Adrenal gland (tissue), 5 donors: ENCODE measurements at regions not wholly inside any gene's neighbourhood (a gene's known extent, or its start where the extent isn't known, plus 50 kb on each side); places are given as distances from the start of the nearest gene placed in this dataset.

ENCODE experiments used
- POLR2A ChIP-seq, 2 donors: fragments of 450-650 bp; IDR thresholded peaks; one replicate each; pipeline ENCODE4 v1.6.1; 2017; ENCODE audit warnings: antibody characterized with exemption in 2 of 2, mild to moderate bottlenecking in 2 of 2, moderate library complexity in 1 of 2
- TF ChIP-seq, protein P1 (sequence below), 6 experiments: fragments of 450-650 bp in 4 of 6; fragments of 200-600 bp in 2 of 6; sonication (generic) in 1 of 6; IDR thresholded peaks; 1 replicate in 5 of 6; 2 replicates in 1 of 6; pipeline versions ENCODE4 v1.5.1 to v1.8.0; 2016 to 2021; ENCODE audit warnings: antibody characterized with exemption in 6 of 6, mild to moderate bottlenecking in 2 of 6, moderate library complexity in 1 of 6
- donor health status: DM: no; HTN: no; CAD: no.

DNA sequence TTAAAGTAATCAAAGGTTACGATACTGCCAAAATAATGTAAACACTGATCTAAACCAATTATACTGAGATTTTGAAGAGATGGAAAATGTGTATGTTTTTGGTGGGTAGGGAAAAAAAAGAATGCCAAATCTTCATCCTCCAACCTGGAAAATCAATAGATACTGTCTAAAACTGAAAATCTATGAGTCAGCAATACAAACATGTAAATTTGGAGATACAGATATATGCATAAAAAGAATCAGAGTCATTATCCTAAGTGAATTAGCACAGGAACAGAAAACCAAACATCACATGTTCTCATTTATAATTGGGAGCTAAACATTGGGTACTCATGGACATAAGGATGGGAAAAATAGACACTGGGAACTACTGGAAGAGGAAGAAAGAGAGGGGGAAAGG lies 197.4 kb upstream of the TRPC5 start:
- TF ChIP-seq POLR2A (IDR thresholded peaks at IDR 0.05): no peak
- TF ChIP-seq, protein P1, sequence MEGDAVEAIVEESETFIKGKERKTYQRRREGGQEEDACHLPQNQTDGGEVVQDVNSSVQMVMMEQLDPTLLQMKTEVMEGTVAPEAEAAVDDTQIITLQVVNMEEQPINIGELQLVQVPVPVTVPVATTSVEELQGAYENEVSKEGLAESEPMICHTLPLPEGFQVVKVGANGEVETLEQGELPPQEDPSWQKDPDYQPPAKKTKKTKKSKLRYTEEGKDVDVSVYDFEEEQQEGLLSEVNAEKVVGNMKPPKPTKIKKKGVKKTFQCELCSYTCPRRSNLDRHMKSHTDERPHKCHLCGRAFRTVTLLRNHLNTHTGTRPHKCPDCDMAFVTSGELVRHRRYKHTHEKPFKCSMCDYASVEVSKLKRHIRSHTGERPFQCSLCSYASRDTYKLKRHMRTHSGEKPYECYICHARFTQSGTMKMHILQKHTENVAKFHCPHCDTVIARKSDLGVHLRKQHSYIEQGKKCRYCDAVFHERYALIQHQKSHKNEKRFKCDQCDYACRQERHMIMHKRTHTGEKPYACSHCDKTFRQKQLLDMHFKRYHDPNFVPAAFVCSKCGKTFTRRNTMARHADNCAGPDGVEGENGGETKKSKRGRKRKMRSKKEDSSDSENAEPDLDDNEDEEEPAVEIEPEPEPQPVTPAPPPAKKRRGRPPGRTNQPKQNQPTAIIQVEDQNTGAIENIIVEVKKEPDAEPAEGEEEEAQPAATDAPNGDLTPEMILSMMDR (IDR thresholded peaks at IDR 0.05): no peak
